ENCODE measurements at regions not wholly inside any gene's neighbourhood (a gene's known extent, or its start where the extent isn't known, plus 50 kb on each side); places are given as distances from the start of the nearest gene placed in this dataset.

DNA sequence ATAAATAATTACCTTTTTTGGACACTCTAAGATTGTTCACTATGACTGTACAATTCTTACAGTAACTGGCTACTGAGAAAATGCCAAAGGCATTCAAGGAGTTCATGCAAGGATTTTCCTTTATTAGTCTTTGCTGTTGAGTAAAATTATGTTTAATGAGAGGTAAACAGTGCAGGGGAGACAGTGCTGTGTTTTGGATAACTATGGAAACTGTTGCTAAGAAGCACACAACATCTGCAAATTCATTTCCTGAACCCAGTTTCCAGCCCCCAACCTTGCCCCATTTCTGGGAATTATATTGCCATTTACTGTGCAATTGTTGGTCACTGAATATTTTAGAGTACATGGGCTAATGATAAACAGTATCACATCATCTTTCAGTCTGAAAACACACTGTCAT lies 1005.8 kb downstream of the TRHDE start:
- no peaks in the 10 kb centered on the region for H3K27me3 ChIP-seq
- H3K4me1 ChIP-seq = no peaks in the 10 kb centered on the region
- no peak overlapping the region for H3K27ac ChIP-seq
- no peak overlapping the region for H3K4me3 ChIP-seq
- H3K9me3 ChIP-seq = no peaks in the 10 kb centered on the region
- no peak for ATAC-seq (ENCODE audit: low FRiP score in 2 of 2)
- TF ChIP-seq POLR2AphosphoS5 (IDR thresholded peaks at IDR 0.05) (no peak), EP300 (IDR thresholded peaks at IDR 0.05) (no peak), POLR2A (IDR thresholded peaks at IDR 0.05) (no peak)
- TF ChIP-seq, protein P1, sequence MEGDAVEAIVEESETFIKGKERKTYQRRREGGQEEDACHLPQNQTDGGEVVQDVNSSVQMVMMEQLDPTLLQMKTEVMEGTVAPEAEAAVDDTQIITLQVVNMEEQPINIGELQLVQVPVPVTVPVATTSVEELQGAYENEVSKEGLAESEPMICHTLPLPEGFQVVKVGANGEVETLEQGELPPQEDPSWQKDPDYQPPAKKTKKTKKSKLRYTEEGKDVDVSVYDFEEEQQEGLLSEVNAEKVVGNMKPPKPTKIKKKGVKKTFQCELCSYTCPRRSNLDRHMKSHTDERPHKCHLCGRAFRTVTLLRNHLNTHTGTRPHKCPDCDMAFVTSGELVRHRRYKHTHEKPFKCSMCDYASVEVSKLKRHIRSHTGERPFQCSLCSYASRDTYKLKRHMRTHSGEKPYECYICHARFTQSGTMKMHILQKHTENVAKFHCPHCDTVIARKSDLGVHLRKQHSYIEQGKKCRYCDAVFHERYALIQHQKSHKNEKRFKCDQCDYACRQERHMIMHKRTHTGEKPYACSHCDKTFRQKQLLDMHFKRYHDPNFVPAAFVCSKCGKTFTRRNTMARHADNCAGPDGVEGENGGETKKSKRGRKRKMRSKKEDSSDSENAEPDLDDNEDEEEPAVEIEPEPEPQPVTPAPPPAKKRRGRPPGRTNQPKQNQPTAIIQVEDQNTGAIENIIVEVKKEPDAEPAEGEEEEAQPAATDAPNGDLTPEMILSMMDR (IDR thresholded peaks at IDR 0.05) = no peak
- no peaks in the 10 kb centered on the region for H3K36me3 ChIP-seq
- no peak for DNase-seq

DNA sequence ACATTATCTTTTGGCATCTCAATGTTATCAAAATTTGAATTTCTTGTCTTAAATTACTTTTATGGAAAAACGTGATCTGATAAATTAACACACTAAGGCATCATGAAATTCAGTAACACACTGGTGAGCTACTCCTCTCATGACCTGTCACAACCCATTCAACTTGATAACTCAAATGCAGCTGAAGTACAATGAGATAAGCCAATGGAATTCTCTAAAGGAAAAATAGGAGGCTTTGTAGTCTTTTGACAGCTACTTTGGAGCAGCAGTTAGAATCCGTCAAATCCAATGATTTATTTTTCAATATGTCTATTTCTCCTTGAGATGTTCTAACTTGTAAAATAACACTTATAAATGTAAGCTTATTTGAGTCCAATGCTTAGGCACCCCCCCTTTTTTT lies 1029.4 kb downstream of the TRHDE start:
- no peaks in the 10 kb centered on the region for H3K36me3 ChIP-seq
- no peak for ATAC-seq (ENCODE audit: low FRiP score in 2 of 2)
- H3K9me3 ChIP-seq = no peaks in the 10 kb centered on the region
- DNase-seq = no peak
- no peaks in the 10 kb centered on the region for H3K27me3 ChIP-seq
- 72 to 80% methylated on average over 2 of the region's 2 CpGs for WGBS, 2 donors
- no peak overlapping the region for H3K4me3 ChIP-seq
- TF ChIP-seq, protein P1 (IDR thresholded peaks at IDR 0.05) = no peak
- TF ChIP-seq POLR2A (IDR thresholded peaks at IDR 0.05) (no peak), EP300 (IDR thresholded peaks at IDR 0.05) (no peak), POLR2AphosphoS5 (IDR thresholded peaks at IDR 0.05) (no peak)
- H3K4me1 ChIP-seq = no peaks in the 10 kb centered on the region
- H3K27ac ChIP-seq = no peak overlapping the region

DNA sequence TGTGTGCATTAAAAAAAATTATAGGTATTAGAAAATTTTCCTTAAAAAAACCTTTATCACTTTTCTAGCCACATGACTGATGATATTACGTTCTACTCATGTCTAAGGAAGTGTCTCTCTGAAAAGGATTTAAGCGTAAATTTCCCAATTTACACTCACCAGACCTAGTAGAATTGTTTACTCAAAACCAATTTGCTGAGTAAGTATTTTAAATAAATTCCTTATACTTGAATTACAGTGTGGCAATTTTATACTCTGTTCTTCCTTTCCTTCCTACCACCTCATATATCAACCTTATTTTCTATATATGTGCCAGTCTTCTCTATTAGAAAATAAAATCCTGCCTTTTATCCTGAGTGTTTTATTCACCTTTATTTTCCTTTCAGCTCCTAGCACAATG lies 1035.1 kb downstream of the TRHDE start:
- Histone ChIP-seq H3K4me3 (no peak overlapping the region), H3K9me3 (peaks cover 0 to 3% (median 0%) of the 10 kb centered on the region in 4 donors), H3K27me3 (no peaks in the 10 kb centered on the region), H3K4me1 (no peaks in the 10 kb centered on the region), H3K36me3 (no peaks in the 10 kb centered on the region), H3K27ac (no peak overlapping the region)
- no peak for DNase-seq
- ATAC-seq (ENCODE audit: low FRiP score in 2 of 2) = no peak
- WGBS, 2 donors = 67 to 79% methylated on average over 2 of the region's 2 CpGs
- TF ChIP-seq EP300 (IDR thresholded peaks at IDR 0.05) (no peak), POLR2AphosphoS5 (IDR thresholded peaks at IDR 0.05) (no peak), POLR2A (IDR thresholded peaks at IDR 0.05) (no peak)
- TF ChIP-seq, protein P1 (IDR thresholded peaks at IDR 0.05) = no peak

DNA sequence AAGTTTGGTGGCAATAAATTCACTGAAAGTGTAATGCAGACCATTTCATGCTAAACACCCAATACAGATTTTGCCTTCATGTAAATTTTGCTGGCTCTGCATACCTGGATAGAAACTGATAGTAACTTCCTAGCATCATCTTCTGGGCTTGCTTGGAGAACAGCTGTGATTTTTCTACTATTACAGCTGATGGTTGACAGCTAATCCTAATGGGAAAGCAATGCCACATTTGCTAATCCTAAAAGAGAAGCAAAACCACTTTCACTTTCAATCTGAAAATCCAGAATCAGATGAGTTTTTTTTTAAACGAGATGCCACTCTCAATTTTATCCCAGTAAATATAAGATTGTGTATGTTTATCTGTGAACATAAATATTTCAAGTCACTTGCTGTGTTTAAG lies 1035.9 kb downstream of the TRHDE start:
- no peak for TF ChIP-seq POLR2AphosphoS5 (IDR thresholded peaks at IDR 0.05)
- TF ChIP-seq POLR2A (IDR thresholded peaks at IDR 0.05) = no peak
- no peak for TF ChIP-seq EP300 (IDR thresholded peaks at IDR 0.05)
- TF ChIP-seq, protein P1 (IDR thresholded peaks at IDR 0.05) = no peak
- Histone ChIP-seq H3K4me3 (no peak overlapping the region), H3K27ac (no peak overlapping the region), H3K36me3 (no peaks in the 10 kb centered on the region), H3K4me1 (no peaks in the 10 kb centered on the region), H3K9me3 (peaks cover 0 to 3% (median 0%) of the 10 kb centered on the region in 4 donors), H3K27me3 (no peaks in the 10 kb centered on the region)
- no peak for DNase-seq
- 26 to 35% methylated on average over 1 of the region's 1 CpG for WGBS, 2 donors
- ATAC-seq (ENCODE audit: low FRiP score in 2 of 2) = no peak

DNA sequence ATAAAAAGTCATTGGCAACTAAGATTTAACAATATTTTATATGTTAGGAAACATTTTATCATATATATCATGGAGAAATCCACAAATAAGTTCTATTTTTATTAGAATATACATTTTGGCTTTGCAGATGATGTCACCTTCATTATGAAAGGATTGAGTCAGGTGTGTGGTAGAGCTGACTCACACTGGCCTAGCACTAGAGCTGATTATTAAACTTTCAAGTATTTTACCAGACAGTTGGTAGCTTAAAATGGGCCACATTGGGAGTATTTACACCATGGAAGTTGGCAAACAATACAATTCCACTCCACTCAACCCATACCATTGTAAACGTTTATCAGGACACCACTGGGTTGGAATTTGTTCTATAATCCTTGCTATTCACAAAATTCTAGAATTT lies 1036.6 kb downstream of the TRHDE start:
- no peaks in the 10 kb centered on the region for H3K27me3 ChIP-seq
- H3K4me3 ChIP-seq = no peak overlapping the region
- H3K27ac ChIP-seq = no peak overlapping the region
- 56 to 66% methylated on average over 1 of the region's 1 CpG for WGBS, 2 donors
- ATAC-seq (ENCODE audit: low FRiP score in 2 of 2) = no peak
- peaks cover 0 to 3% (median 0%) of the 10 kb centered on the region in 4 donors for H3K9me3 ChIP-seq
- no peak for DNase-seq
- TF ChIP-seq POLR2A (IDR thresholded peaks at IDR 0.05) (no peak), POLR2AphosphoS5 (IDR thresholded peaks at IDR 0.05) (no peak), EP300 (IDR thresholded peaks at IDR 0.05) (no peak)
- TF ChIP-seq, protein P1 (IDR thresholded peaks at IDR 0.05) = no peak
- H3K4me1 ChIP-seq = no peaks in the 10 kb centered on the region
- H3K36me3 ChIP-seq = no peaks in the 10 kb centered on the region
